K562 (cell line): ENCODE measurements at regions not wholly inside any gene's neighbourhood (a gene's known extent, or its start where the extent isn't known, plus 50 kb on each side); places are given as distances from the start of the nearest gene placed in this dataset.

Experiments
- ATAC-seq: fragments of 200-7000 bp; cut with Tn5 transposase; 3 replicates; pipeline ENCODE4 v1.9.1; 2020; ENCODE audit warnings: moderate library complexity
- BruUV-seq: library from RNA; stranded (reverse); fragments of 400-500 nt; replicated peaks from 2 replicates; lab custom pipeline; 2021; lab: Mats Ljungman, UMichigan
- CTCF ChIA-PET: fragments of 300-600 bp; formaldehyde crosslinking; extraction: SDS; loops from one replicate; lab custom pipeline; 2021; ENCODE audit warnings: low intra/inter-chr PET ratio; lab: Yijun Ruan, JAX
- POLR2A ChIA-PET: fragments of 300-600, 350-650 bp; sonication (Branson Sonifier 250); formaldehyde crosslinking; extraction: SDS; loops from one replicate; lab custom pipeline; 2021; ENCODE audit warnings: antibody characterized with exemption, inconsistent platforms; lab: Yijun Ruan, JAX
- DNase-seq, 4 experiments: peaks; one replicate each; pipeline versions ENCODE4 v3.0.0 to v3.0.0-alpha.2; 2011 to 2018; ENCODE audit warnings: low spot score in 3 of 4, mixed read lengths in 3 of 4; ENCODE audit errors: extremely low read depth in 1 of 4
- FAIRE-seq: peaks from 2 replicates; lab custom pipeline; 2011; peaks lifted over from hg19 to GRCh38; lab: Jason Lieb, UNC
- H2AFZ ChIP-seq: 2 replicates; pipeline ENCODE4 v1.6.0; 2011; ENCODE audit warnings: low read depth, low read length, control low read depth, inconsistent platforms
- H3K27ac ChIP-seq: fragments of 200-600 bp; 3 replicates; pipeline ENCODE4 v1.8.0; 2011; ENCODE audit warnings: low read depth, mild to moderate bottlenecking, control low read depth, inconsistent platforms, low read length, moderate library complexity, mixed read lengths; ENCODE audit errors: extremely low read depth
- H3K27me3 ChIP-seq, 2 experiments: fragments of 300-600 bp in 1 of 2; 2 replicates in 1 of 2; 3 replicates in 1 of 2; pipeline versions ENCODE4 v1.6.0 to v1.8.0; 2011; ENCODE audit warnings: inconsistent platforms in 2 of 2, low read length in 2 of 2, mild to moderate bottlenecking in 1 of 2, mixed read lengths in 1 of 2, moderate library complexity in 1 of 2; ENCODE audit not compliant: control insufficient read depth in 2 of 2, insufficient read depth in 2 of 2
- H3K36me3 ChIP-seq: fragments of 300-600 bp; 3 replicates; pipeline ENCODE4 v1.8.0; 2011; ENCODE audit warnings: mild to moderate bottlenecking, low read length, inconsistent platforms; ENCODE audit not compliant: control insufficient read depth, insufficient read depth
- H3K4me1 ChIP-seq, 2 experiments: fragments of 200-600 bp in 1 of 2; replicated peaks in 1 of 2; 2 replicates in 1 of 2; 3 replicates in 1 of 2; pipeline versions ENCODE4 v1.5.1 to v1.8.0; 2011; ENCODE audit warnings: inconsistent platforms in 2 of 2, low read length in 2 of 2, mild to moderate bottlenecking in 1 of 2, mixed read lengths in 1 of 2, moderate library complexity in 1 of 2; ENCODE audit not compliant: control insufficient read depth in 2 of 2, insufficient read depth in 2 of 2
- H3K4me2 ChIP-seq: 2 replicates; pipeline ENCODE4 v1.6.1; 2011; ENCODE audit warnings: low read length, control low read depth, inconsistent platforms, mixed read lengths; ENCODE audit not compliant: insufficient read depth
- H3K4me3 ChIP-seq: fragments of 200-600 bp; sonication (generic), shearing (Covaris generic); 2 replicates; pipeline ENCODE4 v1.5.1; 2016; ENCODE audit warnings: control low read depth, inconsistent platforms
- H3K79me2 ChIP-seq: fragments of 200-600 bp; 3 replicates; pipeline ENCODE4 v1.8.0; 2011; ENCODE audit warnings: low read length, inconsistent platforms; ENCODE audit not compliant: control insufficient read depth, insufficient read depth
- H3K9ac ChIP-seq, 2 experiments: 2 replicates each; pipeline versions ENCODE4 v1.6.0 to v1.6.1; 2011; ENCODE audit warnings: low read depth in 2 of 2, low read length in 2 of 2, control low read depth in 1 of 2, inconsistent platforms in 1 of 2, mild to moderate bottlenecking in 1 of 2, mixed read lengths in 1 of 2; ENCODE audit not compliant: insufficient read depth in 1 of 2
- H3K9me1 ChIP-seq: one replicate; pipeline ENCODE4 v1.6.0; 2011; ENCODE audit warnings: inconsistent platforms, mild to moderate bottlenecking, low read length, moderate library complexity; ENCODE audit not compliant: control insufficient read depth, insufficient read depth
- H3K9me3 ChIP-seq: replicated peaks from 2 replicates; pipeline ENCODE4 v1.5.1; 2011; ENCODE audit warnings: low read depth, low read length, inconsistent platforms; ENCODE audit not compliant: control insufficient read depth, insufficient read depth
- H4K20me1 ChIP-seq: replicated peaks from 2 replicates; pipeline ENCODE4 v1.6.1; 2011; ENCODE audit warnings: low read length, inconsistent platforms, mixed read lengths; ENCODE audit not compliant: control insufficient read depth, insufficient read depth
- ARID1B ChIP-seq: fragments of 450-650 bp; IDR thresholded peaks from 2 replicates; pipeline ENCODE4 v1.6.1; 2016; ENCODE audit warnings: antibody characterized with exemption, mild to moderate bottlenecking, inconsistent platforms
- ARNT ChIP-seq, 2 experiments: fragments of 450-650 bp; IDR thresholded peaks; 2 replicates each; pipeline ENCODE4 v1.6.1; 2016; ENCODE audit warnings: mild to moderate bottlenecking in 1 of 2
- CBFA2T2 ChIP-seq: fragments of 450-650 bp; conservative IDR thresholded peaks from 2 replicates; pipeline ENCODE4 v1.6.1; 2017; ENCODE audit warnings: mild to moderate bottlenecking
- CBFA2T3 ChIP-seq: fragments of 450-650 bp; IDR thresholded peaks from 2 replicates; pipeline ENCODE4 v1.6.1; 2017
- FOXJ2 ChIP-seq: fragments of 200-800 bp; sonication (Bioruptor generic); IDR thresholded peaks from 2 replicates; pipeline ENCODE4 v1.6.1; 2016; ENCODE audit warnings: missing genetic modification characterization, missing compliant biosample characterization
- NCOR1 ChIP-seq: fragments of 450-650 bp; IDR thresholded peaks from 2 replicates; pipeline ENCODE4 v1.6.1; 2016; ENCODE audit warnings: mild to moderate bottlenecking, moderate library complexity
- SMARCA5 ChIP-seq: fragments of 450-650 bp; IDR thresholded peaks from 2 replicates; pipeline ENCODE4 v1.6.1; 2016
- SNIP1 ChIP-seq: fragments of 450-650 bp; IDR thresholded peaks from 2 replicates; pipeline ENCODE4 v1.7.1; 2017; ENCODE audit warnings: low read depth, mild to moderate bottlenecking
- TEAD4 ChIP-seq, 2 experiments: sonication (generic) in 1 of 2; formaldehyde crosslinking in 1 of 2; IDR thresholded peaks; 2 replicates each; pipeline versions ENCODE4 v1.6.1 to v1.8.0; 2012 to 2022; ENCODE audit warnings: borderline replicate concordance in 1 of 2, inconsistent platforms in 1 of 2, low read length in 1 of 2, mild to moderate bottlenecking in 1 of 2, missing genetic modification reagents in 1 of 2
- U2AF1 ChIP-seq: fragments of 200-400 bp; formaldehyde crosslinking; optimal IDR thresholded peaks from 2 replicates; pipeline ENCODE3; 2017; ENCODE audit warnings: mild to moderate bottlenecking, low read depth, low read length, moderate library complexity
- WGBS: fragments of 100-300 bp; shearing (Covaris generic); methylation state at CpG from one replicate; pipeline ENCODE4 v1.1.6; 2016; ENCODE audit warnings: low coverage, mixed read lengths; ENCODE audit not compliant: insufficient coverage; ENCODE audit errors: missing lambda C conversion rate; 5-methylcytosine and 5-hydroxymethylcytosine counted together
- in situ Hi-C: fragments of 300-500 bp; cut with MboI; formaldehyde crosslinking; loops from 4 replicates; pipeline ENCODE4 v1.15.0; 2018; ENCODE audit warnings: inconsistent platforms, mixed read lengths
- intact Hi-C: fragments of 100-400 bp; cut with micrococcal nuclease; formaldehyde crosslinking; loops from 2 replicates; pipeline ENCODE4 v1.14.2; 2022
- TF ChIP-seq, protein P1 (sequence below): sonication (generic); IDR thresholded peaks from 2 replicates; pipeline ENCODE4 v1.6.1; 2016
- TF ChIP-seq, protein P2 (sequence below), 2 experiments: fragments of 450-650 bp in 1 of 2; sonication (generic) in 1 of 2; formaldehyde crosslinking in 1 of 2; IDR thresholded peaks in 1 of 2; conservative IDR thresholded peaks in 1 of 2; 2 replicates each; pipeline versions ENCODE4 v1.6.1 to v1.8.1; 2016 to 2023; ENCODE audit warnings: mild to moderate bottlenecking in 2 of 2, moderate library complexity in 2 of 2, inconsistent platforms in 1 of 2, missing genetic modification reagents in 1 of 2
- TF ChIP-seq, protein P3 (sequence below): sonication (generic); formaldehyde crosslinking; IDR thresholded peaks from 2 replicates; pipeline ENCODE4 v1.8.1; 2023; ENCODE audit warnings: mild to moderate bottlenecking, missing genetic modification reagents
- TF ChIP-seq, protein P4 (sequence below): fragments of 250-450 bp; sonication (Bioruptor Pico); IDR thresholded peaks from 2 replicates; pipeline ENCODE4 v1.4.0; 2020; ENCODE audit warnings: borderline replicate concordance

DNA sequence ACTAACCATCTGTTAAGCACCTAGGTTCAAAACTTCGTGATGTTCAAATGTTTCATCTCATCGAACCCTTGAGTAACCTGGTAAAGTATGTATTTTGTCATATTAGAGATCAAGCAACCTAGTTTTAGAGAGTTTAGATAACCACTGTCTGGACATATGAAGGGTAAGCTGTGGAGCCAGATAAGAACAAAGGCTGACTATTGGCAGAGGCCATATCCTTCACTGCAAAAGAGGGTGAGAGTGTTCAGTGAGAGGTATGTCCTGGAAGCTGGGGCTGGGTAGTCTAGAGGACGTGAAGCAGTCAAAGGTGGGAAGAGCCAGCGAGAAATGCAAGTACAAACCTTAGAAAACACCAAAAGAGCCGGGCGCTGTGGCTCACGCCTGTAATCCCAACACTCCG is 573.1 kb upstream of the KLF4 start:
- intact Hi-C loops = no loop called here
- no peaks in the 10 kb centered on the region; the same call in 1 of the 2 replicates for H3K9me3 ChIP-seq

More for the DNA sequence above, 573.1 kb upstream of the KLF4 start:
- ATAC-seq = peak; percentile 64
- TF ChIP-seq ARID1B (peak; percentile 56), U2AF1 (no peak), CBFA2T2 (peak; percentile 20; the same call in 1 of the 2 replicates), CBFA2T3 (peak; percentile 59), ARNT (IDR thresholded peaks at IDR 0.05) (no peak), SNIP1 (no peak), FOXJ2 (no peak), NCOR1 (0 out of 2 replicates have a peak, but pooled peaks have one; percentile 20), TEAD4 (IDR thresholded peaks at IDR 0.05; ENCODE audit: low read length) (0 out of 2 replicates have a peak, but pooled peaks have one; percentile 9), TEAD4 (CRISPR knock-in tag; IDR thresholded peaks at IDR 0.05; ENCODE audit: borderline replicate concordance) (no peak), SMARCA5 (no peak)
- TF ChIP-seq, protein P1, sequence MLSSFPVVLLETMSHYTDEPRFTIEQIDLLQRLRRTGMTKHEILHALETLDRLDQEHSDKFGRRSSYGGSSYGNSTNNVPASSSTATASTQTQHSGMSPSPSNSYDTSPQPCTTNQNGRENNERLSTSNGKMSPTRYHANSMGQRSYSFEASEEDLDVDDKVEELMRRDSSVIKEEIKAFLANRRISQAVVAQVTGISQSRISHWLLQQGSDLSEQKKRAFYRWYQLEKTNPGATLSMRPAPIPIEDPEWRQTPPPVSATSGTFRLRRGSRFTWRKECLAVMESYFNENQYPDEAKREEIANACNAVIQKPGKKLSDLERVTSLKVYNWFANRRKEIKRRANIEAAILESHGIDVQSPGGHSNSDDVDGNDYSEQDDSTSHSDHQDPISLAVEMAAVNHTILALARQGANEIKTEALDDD = peak; percentile 85
- TF ChIP-seq, protein P2, sequence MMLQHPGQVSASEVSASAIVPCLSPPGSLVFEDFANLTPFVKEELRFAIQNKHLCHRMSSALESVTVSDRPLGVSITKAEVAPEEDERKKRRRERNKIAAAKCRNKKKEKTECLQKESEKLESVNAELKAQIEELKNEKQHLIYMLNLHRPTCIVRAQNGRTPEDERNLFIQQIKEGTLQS (IDR thresholded peaks at IDR 0.05) = no peak
- TF ChIP-seq, protein P2 (CRISPR knock-in tag; conservative IDR thresholded peaks at IDR 0.05) = no peak
- TF ChIP-seq, protein P3, sequence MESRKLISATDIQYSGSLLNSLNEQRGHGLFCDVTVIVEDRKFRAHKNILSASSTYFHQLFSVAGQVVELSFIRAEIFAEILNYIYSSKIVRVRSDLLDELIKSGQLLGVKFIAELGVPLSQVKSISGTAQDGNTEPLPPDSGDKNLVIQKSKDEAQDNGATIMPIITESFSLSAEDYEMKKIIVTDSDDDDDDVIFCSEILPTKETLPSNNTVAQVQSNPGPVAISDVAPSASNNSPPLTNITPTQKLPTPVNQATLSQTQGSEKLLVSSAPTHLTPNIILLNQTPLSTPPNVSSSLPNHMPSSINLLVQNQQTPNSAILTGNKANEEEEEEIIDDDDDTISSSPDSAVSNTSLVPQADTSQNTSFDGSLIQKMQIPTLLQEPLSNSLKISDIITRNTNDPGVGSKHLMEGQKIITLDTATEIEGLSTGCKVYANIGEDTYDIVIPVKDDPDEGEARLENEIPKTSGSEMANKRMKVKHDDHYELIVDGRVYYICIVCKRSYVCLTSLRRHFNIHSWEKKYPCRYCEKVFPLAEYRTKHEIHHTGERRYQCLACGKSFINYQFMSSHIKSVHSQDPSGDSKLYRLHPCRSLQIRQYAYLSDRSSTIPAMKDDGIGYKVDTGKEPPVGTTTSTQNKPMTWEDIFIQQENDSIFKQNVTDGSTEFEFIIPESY (CRISPR knock-in tag) = no peak
- TF ChIP-seq, protein P4, sequence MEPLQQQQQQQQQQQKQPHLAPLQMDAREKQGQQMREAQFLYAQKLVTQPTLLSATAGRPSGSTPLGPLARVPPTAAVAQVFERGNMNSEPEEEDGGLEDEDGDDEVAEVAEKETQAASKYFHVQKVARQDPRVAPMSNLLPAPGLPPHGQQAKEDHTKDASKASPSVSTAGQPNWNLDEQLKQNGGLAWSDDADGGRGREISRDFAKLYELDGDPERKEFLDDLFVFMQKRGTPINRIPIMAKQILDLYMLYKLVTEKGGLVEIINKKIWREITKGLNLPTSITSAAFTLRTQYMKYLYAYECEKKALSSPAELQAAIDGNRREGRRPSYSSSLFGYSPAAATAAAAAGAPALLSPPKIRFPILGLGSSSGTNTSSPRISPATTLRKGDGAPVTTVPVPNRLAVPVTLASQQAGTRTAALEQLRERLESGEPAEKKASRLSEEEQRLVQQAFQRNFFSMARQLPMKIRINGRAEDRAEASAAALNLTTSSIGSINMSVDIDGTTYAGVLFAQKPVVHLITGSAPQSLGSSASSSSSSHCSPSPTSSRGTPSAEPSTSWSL (CRISPR knock-in tag) = no peak
- Histone ChIP-seq H4K20me1 (no peaks in the 10 kb centered on the region), H3K9ac (no peak overlapping the region), H3K27ac (no peak overlapping the region), H3K4me3 (no peak overlapping the region), H2AFZ (no peak overlapping the region), H3K36me3 (no peaks in the 10 kb centered on the region), H3K9me1 (no peaks in the 10 kb centered on the region), H3K79me2 (no peaks in the 10 kb centered on the region), H3K27me3 (no peaks in the 10 kb centered on the region), H3K4me2 (no peak overlapping the region), H3K4me1 (no peaks in the 10 kb centered on the region; a peak in 1 of 5 replicates)
- peak in 3 of 4 experiments; percentile 11 to 38 (median 27) for DNase-seq
- ChIA-PET POLR2A (interaction anchor here (0.9 kb wide), 1 partner anchor 10 kb away, joined by 3 read pairs; no protein-coding TSS in a partner anchor), CTCF (no interaction called here)
- BruUV-seq = no TSS peak
- in situ Hi-C loops = no loop called here
- 57% methylated on average over 8 of the region's 8 CpGs for WGBS
- no peak for FAIRE-seq
